ENCODE measurements at regions not wholly inside any gene's neighbourhood (a gene's known extent, or its start where the extent isn't known, plus 50 kb on each side); places are given as distances from the start of the nearest gene placed in this dataset.

GRCh38 chr9:87276851-87277261 lies 220.8 kb upstream of the DAPK1 start:
- TF ChIP-seq POLR2AphosphoS5 (IDR thresholded peaks at IDR 0.05; ENCODE audit: low read depth) = no peak
- TF ChIP-seq CTCF (conservative IDR thresholded peaks at IDR 0.05; ENCODE audit: low read depth in 2 of 2) = no peak
- TF ChIP-seq EZH2 (IDR thresholded peaks at IDR 0.05; ENCODE audit: low read depth, unreplicated experiment) = no peak
- no peak for TF ChIP-seq EZH2phosphoT487 (IDR thresholded peaks at IDR 0.05; ENCODE audit: unreplicated experiment)
- TF ChIP-seq REST (IDR thresholded peaks at IDR 0.05; ENCODE audit: unreplicated experiment) = no peak
- no peak for TF ChIP-seq ZNF114 (CRISPR knock-in tag; IDR thresholded peaks at IDR 0.05)
- no peak for TF ChIP-seq CREB1 (CRISPR knock-in tag; IDR thresholded peaks at IDR 0.05; ENCODE audit: low read depth)
- TF ChIP-seq JUNB (IDR thresholded peaks at IDR 0.05; ENCODE audit: unreplicated experiment) = no peak
- no peak for TF ChIP-seq ZNF331 (CRISPR knock-in tag; IDR thresholded peaks at IDR 0.05; ENCODE audit: low read depth)
- TF ChIP-seq NANOG (IDR thresholded peaks at IDR 0.05; ENCODE audit: borderline replicate concordance) = no peak
- no peak for TF ChIP-seq ZNF462 (CRISPR knock-in tag; IDR thresholded peaks at IDR 0.05)
- TF ChIP-seq ETS1 (IDR thresholded peaks at IDR 0.05) = no peak
